ENCODE measurements at regions not wholly inside any gene's neighbourhood (a gene's known extent, or its start where the extent isn't known, plus 50 kb on each side); places are given as distances from the start of the nearest gene placed in this dataset.

DNA sequence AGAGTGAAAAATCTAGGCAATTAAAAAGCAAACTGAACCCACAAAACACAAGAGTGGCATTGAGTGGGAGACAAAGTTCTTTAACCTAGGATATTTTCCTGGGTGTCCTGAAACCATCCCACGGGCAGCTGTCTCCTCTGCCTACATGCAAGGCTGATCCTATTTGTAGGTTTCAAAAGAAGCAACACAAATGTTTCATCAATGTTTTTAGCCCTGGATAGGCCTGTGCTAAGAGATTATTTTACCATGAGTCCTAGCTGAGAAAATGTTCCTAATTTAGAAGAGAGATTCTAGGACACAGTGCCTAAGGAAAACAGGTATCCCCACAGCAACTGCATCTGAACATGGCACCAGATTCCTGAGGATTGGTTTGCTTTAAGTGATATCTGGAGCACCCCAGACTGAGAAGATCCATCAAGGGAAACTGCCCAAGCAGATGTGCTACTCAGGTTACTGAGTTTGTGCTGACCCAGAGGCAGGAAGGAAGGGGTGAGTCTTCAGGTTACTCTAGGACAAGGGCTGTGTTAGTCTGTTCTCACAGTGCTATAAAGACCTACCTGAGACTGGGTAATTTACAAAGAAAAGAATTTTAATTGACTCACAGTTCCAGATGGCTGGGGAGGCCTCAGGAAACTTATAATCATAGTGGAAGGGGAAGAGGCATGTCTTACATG, 111.6 kb upstream of the UST start:
- TF ChIP-seq, protein P1, sequence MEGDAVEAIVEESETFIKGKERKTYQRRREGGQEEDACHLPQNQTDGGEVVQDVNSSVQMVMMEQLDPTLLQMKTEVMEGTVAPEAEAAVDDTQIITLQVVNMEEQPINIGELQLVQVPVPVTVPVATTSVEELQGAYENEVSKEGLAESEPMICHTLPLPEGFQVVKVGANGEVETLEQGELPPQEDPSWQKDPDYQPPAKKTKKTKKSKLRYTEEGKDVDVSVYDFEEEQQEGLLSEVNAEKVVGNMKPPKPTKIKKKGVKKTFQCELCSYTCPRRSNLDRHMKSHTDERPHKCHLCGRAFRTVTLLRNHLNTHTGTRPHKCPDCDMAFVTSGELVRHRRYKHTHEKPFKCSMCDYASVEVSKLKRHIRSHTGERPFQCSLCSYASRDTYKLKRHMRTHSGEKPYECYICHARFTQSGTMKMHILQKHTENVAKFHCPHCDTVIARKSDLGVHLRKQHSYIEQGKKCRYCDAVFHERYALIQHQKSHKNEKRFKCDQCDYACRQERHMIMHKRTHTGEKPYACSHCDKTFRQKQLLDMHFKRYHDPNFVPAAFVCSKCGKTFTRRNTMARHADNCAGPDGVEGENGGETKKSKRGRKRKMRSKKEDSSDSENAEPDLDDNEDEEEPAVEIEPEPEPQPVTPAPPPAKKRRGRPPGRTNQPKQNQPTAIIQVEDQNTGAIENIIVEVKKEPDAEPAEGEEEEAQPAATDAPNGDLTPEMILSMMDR (IDR thresholded peaks at IDR 0.05; ENCODE audit: extremely low read depth in 1 of 2, insufficient read depth in 1 of 2, low read depth in 1 of 2, low read length in 2 of 2) = no peak
- TF ChIP-seq EZH2 (IDR thresholded peaks at IDR 0.05; ENCODE audit: borderline replicate concordance, low read depth, low read length, severe bottlenecking) (no peak), GATA2 (IDR thresholded peaks at IDR 0.05; ENCODE audit: insufficient read depth, insufficient read length, low read depth, low read length) (no peak), MYC (IDR thresholded peaks at IDR 0.05; ENCODE audit: low read depth, low read length) (no peak), MAX (IDR thresholded peaks at IDR 0.05; ENCODE audit: insufficient read depth, insufficient read length) (no peak), POLR2AphosphoS5 (IDR thresholded peaks at IDR 0.05; ENCODE audit: insufficient read depth, low read depth, low read length) (no peak)
